ENCODE measurements at regions not wholly inside any gene's neighbourhood (a gene's known extent, or its start where the extent isn't known, plus 50 kb on each side); places are given as distances from the start of the nearest gene placed in this dataset.

GRCh38 chr4:79526641-79527565, 118.9 kb upstream of the GK2 start:
- Histone ChIP-seq H3K27me3 (no peaks in the 10 kb centered on the region), H3K27ac (no peak overlapping the region), H3K9me3 (no peaks in the 10 kb centered on the region), H3K4me1 (no peaks in the 10 kb centered on the region), H3K4me3 (replicated peaks in 1 of 3) (no peak overlapping the region), H3K36me3 (no peaks in the 10 kb centered on the region)
- TF ChIP-seq CTCF (IDR thresholded peaks at IDR 0.05) (no peak), POLR2A (IDR thresholded peaks at IDR 0.05) (no peak)
- no peak for DNase-seq
- WGBS, 2 donors, result 90 to 91% methylated on average over 15 of the region's 15 CpGs
- intact Hi-C loops (cut with DNase I), result no loop called here

GRCh38 chr4:79516114-79516513, 108.1 kb upstream of the GK2 start:
- Histone ChIP-seq H3K27ac (no peak overlapping the region), H3K27me3 (no peaks in the 10 kb centered on the region), H3K9me3 (no peaks in the 10 kb centered on the region), H3K4me1 (no peaks in the 10 kb centered on the region), H3K36me3 (no peaks in the 10 kb centered on the region), H3K4me3 (replicated peaks in 1 of 3) (no peak overlapping the region)
- WGBS, 2 donors, result 90% methylated on average over 2 of the region's 2 CpGs
- DNase-seq, result no peak
- intact Hi-C loops (cut with DNase I), result no loop called here
- TF ChIP-seq CTCF (IDR thresholded peaks at IDR 0.05), result no peak
- no peak for TF ChIP-seq POLR2A (IDR thresholded peaks at IDR 0.05)

GRCh38 chr4:79514621-79515329, 106.7 kb upstream of the GK2 start:
- Histone ChIP-seq H3K27ac (no peak overlapping the region), H3K4me1 (no peaks in the 10 kb centered on the region), H3K4me3 (replicated peaks in 1 of 3) (no peak overlapping the region), H3K9me3 (no peaks in the 10 kb centered on the region), H3K27me3 (no peaks in the 10 kb centered on the region), H3K36me3 (no peaks in the 10 kb centered on the region)
- no peak for DNase-seq
- WGBS, 2 donors, result 65 to 79% methylated on average over 6 of the region's 6 CpGs
- TF ChIP-seq CTCF (IDR thresholded peaks at IDR 0.05) (no peak), POLR2A (IDR thresholded peaks at IDR 0.05) (no peak)
- intact Hi-C loops (cut with DNase I), result no loop called here

GRCh38 chr4:79513576-79513975, 105.5 kb upstream of the GK2 start:
- Histone ChIP-seq H3K4me3 (replicated peaks in 1 of 3) (no peak overlapping the region), H3K9me3 (no peaks in the 10 kb centered on the region), H3K4me1 (no peaks in the 10 kb centered on the region), H3K27ac (no peak overlapping the region), H3K36me3 (no peaks in the 10 kb centered on the region), H3K27me3 (no peaks in the 10 kb centered on the region)
- intact Hi-C loops (cut with DNase I), result no loop called here
- DNase-seq, result no peak
- 86 to 92% methylated on average over 2 of the region's 2 CpGs for WGBS, 2 donors
- TF ChIP-seq CTCF (IDR thresholded peaks at IDR 0.05) (no peak), POLR2A (IDR thresholded peaks at IDR 0.05) (no peak)

GRCh38 chr4:79512363-79512762, 104.3 kb upstream of the GK2 start:
- H3K4me1 ChIP-seq, result no peaks in the 10 kb centered on the region
- no peak overlapping the region for H3K4me3 ChIP-seq (replicated peaks in 1 of 3)
- no peaks in the 10 kb centered on the region for H3K36me3 ChIP-seq
- H3K27ac ChIP-seq, result no peak overlapping the region
- H3K9me3 ChIP-seq, result no peaks in the 10 kb centered on the region
- intact Hi-C loops (cut with DNase I), result no loop called here
- no peak for TF ChIP-seq CTCF (IDR thresholded peaks at IDR 0.05)
- TF ChIP-seq POLR2A (IDR thresholded peaks at IDR 0.05), result no peak
- H3K27me3 ChIP-seq, result no peaks in the 10 kb centered on the region
- no peak for DNase-seq

Data from thyroid gland (tissue), 4 donors.